ENCODE measurements at regions not wholly inside any gene's neighbourhood (a gene's known extent, or its start where the extent isn't known, plus 50 kb on each side); places are given as distances from the start of the nearest gene placed in this dataset.

DNA sequence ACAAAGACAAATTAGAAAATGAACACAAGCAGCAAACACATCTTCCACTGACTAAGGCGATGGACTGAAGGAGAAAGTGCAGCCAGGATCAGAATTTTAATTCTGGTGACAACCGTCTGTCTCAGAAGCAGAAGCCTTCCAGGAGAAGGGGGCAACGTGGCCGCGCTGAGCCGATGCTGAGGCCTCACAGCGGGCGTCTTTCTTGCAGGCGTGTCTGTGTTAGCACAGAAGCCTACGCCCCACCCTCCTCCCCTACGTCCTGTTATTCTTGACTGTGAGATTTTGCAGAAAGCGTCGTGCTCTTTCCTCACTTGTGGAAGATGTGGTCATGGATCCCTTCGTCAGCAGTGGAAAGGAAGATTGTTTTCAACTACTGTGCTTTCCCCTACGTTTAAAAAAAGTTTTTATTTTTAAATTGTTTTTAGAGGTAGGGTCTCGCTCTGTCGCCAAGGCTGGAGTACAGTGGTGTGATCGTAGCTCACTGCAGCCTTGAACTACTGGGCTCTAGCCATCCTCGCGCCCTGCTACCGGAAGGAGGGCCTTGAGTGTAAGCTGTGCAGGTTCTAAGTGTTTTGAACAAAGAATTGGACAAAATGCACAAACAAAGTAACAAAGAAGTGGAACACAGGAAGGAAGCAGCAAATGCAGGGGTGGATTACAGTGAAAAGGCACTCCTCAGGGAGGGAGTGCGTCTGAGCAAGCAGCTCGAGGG is 422.0 kb downstream of the GALR1 start:
- Mint-ChIP-seq H3K4me1 (ENCODE audit: low read depth) (peaks cover 5% of the 10 kb centered on the region), H3K4me3 (ENCODE audit: low read depth) (no peak overlapping the region), H3K27ac (no peak overlapping the region)

GRCh38 chr18:77676910-77677309 is 427.3 kb downstream of the GALR1 start:
- Mint-ChIP-seq H3K4me1 (ENCODE audit: low read depth) (peaks cover 13% of the 10 kb centered on the region), H3K36me3 (ENCODE audit: insufficient read depth) (no peaks in the 10 kb centered on the region), H3K4me3 (ENCODE audit: low read depth) (no peak overlapping the region), H3K27me3 (peaks cover 37% of the 10 kb centered on the region), H3K9me3 (ENCODE audit: low read depth) (no peaks in the 10 kb centered on the region), H3K27ac (no peak overlapping the region)
- no peak for DNase-seq (ENCODE audit: low spot score, unreplicated experiment)
- TF ChIP-seq CTCF (IDR thresholded peaks at IDR 0.05; ENCODE audit: unreplicated experiment) = no peak

More for the DNA sequence above, 422.0 kb downstream of the GALR1 start:
- DNase-seq (ENCODE audit: low spot score, unreplicated experiment) = no peak
- Mint-ChIP-seq H3K9me3 (ENCODE audit: low read depth) (no peaks in the 10 kb centered on the region), H3K36me3 (ENCODE audit: insufficient read depth) (no peaks in the 10 kb centered on the region), H3K27me3 (peaks cover 41% of the 10 kb centered on the region)
- TF ChIP-seq CTCF (IDR thresholded peaks at IDR 0.05; ENCODE audit: unreplicated experiment) = no peak

DNA sequence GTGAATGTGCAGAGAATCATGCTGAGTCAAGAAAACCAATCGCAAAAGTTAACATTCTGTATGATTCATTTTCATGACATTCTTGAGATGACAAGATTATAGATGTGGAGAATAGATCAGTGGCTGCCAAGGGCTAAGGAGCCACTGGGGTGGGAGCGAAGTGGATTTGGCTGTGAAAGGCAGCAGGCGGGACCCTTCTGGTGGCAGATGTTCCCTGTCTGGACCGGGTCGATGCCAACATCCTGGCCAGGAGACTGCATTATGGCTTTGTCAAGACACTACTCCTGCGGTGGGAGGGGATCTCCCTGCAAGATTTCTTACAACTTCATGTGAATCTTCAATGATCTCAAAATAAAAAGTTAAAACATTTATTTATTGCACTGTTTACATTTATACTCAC is 427.9 kb downstream of the GALR1 start:
- peaks cover 13% of the 10 kb centered on the region for H3K4me1 Mint-ChIP-seq (ENCODE audit: low read depth)
- no peak overlapping the region for H3K4me3 Mint-ChIP-seq (ENCODE audit: low read depth)
- no peak for TF ChIP-seq CTCF (IDR thresholded peaks at IDR 0.05; ENCODE audit: unreplicated experiment)
- no peak for DNase-seq (ENCODE audit: low spot score, unreplicated experiment)
- no peaks in the 10 kb centered on the region for H3K9me3 Mint-ChIP-seq (ENCODE audit: low read depth)
- H3K27me3 Mint-ChIP-seq = peaks cover 31% of the 10 kb centered on the region
- no peaks in the 10 kb centered on the region for H3K36me3 Mint-ChIP-seq (ENCODE audit: insufficient read depth)
- no peak overlapping the region for H3K27ac Mint-ChIP-seq

DNA sequence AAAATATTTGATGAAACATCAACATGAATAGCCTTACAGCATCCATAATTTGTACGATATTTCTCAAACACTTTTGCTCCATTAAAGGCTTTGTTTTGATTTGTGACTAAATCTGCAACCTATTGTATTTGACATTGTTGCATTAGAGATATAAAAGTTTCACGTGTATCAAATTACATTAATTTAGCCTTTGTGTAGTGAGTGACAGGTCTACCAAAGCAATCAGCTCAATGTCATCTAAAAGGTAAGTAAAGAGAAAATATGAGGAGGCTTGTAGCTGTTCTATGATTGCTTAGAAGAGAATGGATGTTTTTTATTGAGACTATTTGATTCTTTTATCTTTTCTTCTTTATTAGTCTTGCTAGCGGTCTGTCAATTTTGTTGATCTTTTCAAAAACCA is 430.2 kb downstream of the GALR1 start:
- TF ChIP-seq CTCF (IDR thresholded peaks at IDR 0.05; ENCODE audit: unreplicated experiment) = no peak
- H3K27ac Mint-ChIP-seq = no peak overlapping the region

GRCh38 chr18:77700051-77700450 is 450.4 kb downstream of the GALR1 start:
- Mint-ChIP-seq H3K4me1 (ENCODE audit: low read depth) (no peaks in the 10 kb centered on the region), H3K36me3 (ENCODE audit: insufficient read depth) (no peaks in the 10 kb centered on the region), H3K27ac (no peak overlapping the region), H3K4me3 (ENCODE audit: low read depth) (no peak overlapping the region), H3K9me3 (ENCODE audit: low read depth) (no peaks in the 10 kb centered on the region), H3K27me3 (peaks cover 21% of the 10 kb centered on the region)
- no peak for TF ChIP-seq CTCF (IDR thresholded peaks at IDR 0.05; ENCODE audit: unreplicated experiment)
- no peak for DNase-seq (ENCODE audit: low spot score, unreplicated experiment)

More for the DNA sequence above, 430.2 kb downstream of the GALR1 start:
- peaks cover 21% of the 10 kb centered on the region for H3K27me3 Mint-ChIP-seq
- DNase-seq (ENCODE audit: low spot score, unreplicated experiment) = no peak
- H3K4me1 Mint-ChIP-seq (ENCODE audit: low read depth) = peaks cover 13% of the 10 kb centered on the region
- H3K9me3 Mint-ChIP-seq (ENCODE audit: low read depth) = peaks cover 4% of the 10 kb centered on the region
- H3K36me3 Mint-ChIP-seq (ENCODE audit: insufficient read depth) = no peaks in the 10 kb centered on the region
- no peak overlapping the region for H3K4me3 Mint-ChIP-seq (ENCODE audit: low read depth)
